HepG2 (cell line): ENCODE measurements at regions not wholly inside any gene's neighbourhood (a gene's known extent, or its start where the extent isn't known, plus 50 kb on each side); places are given as distances from the start of the nearest gene placed in this dataset.

Experiments used
- ATAC-seq: fragments of 200-7000 bp; cut with Tn5 transposase; 3 replicates; pipeline ENCODE4 v1.9.1; 2020; ENCODE audit warnings: mild to moderate bottlenecking, moderate library complexity
- BruUV-seq: library from RNA; stranded (reverse); fragments of 400-500 nt; replicated peaks from 2 replicates; lab custom pipeline; 2021; lab: Mats Ljungman, UMichigan
- CTCF ChIA-PET: fragments of 300-600 bp; formaldehyde crosslinking; extraction: SDS; loops from one replicate; lab custom pipeline; 2021; ENCODE audit warnings: low total read pairs, inconsistent platforms, low intra/inter-chr PET ratio; lab: Yijun Ruan, JAX
- POLR2A ChIA-PET: fragments of 350-600 bp; sonication (Branson Sonifier 250); formaldehyde crosslinking; loops from one replicate; lab custom pipeline; 2020; ENCODE audit warnings: antibody characterized with exemption, inconsistent platforms; lab: Yijun Ruan, JAX
- DNase-seq: peaks from one replicate; pipeline ENCODE4 v3.0.0-alpha.2; 2015; ENCODE audit warnings: low spot score
- FAIRE-seq: peaks from 3 replicates; lab custom pipeline; 2011; peaks lifted over from hg19 to GRCh38; lab: Jason Lieb, UNC
- H2AFZ ChIP-seq: one replicate; pipeline ENCODE4 v1.6.1; 2011; ENCODE audit warnings: low read length, inconsistent platforms
- H3K27ac ChIP-seq: fragments of 300-600 bp; 3 replicates; pipeline ENCODE4 v1.8.0; 2011; ENCODE audit warnings: mixed run types, mild to moderate bottlenecking, mixed read lengths, low read length, inconsistent platforms; ENCODE audit not compliant: insufficient read depth; ENCODE audit errors: extremely low read length
- H3K27me3 ChIP-seq, 2 experiments: fragments of 200-600 bp in 1 of 2; 2 replicates in 1 of 2; 3 replicates in 1 of 2; pipeline versions ENCODE4 v1.6.0 to v1.8.0; 2011; ENCODE audit warnings: low read length in 2 of 2, mild to moderate bottlenecking in 2 of 2, moderate library complexity in 2 of 2, inconsistent platforms in 1 of 2; ENCODE audit not compliant: insufficient read depth in 2 of 2, control insufficient read depth in 1 of 2
- H3K36me3 ChIP-seq, 2 experiments: fragments of 200-600 bp in 1 of 2; replicated peaks in 1 of 2; 2 replicates in 1 of 2; 3 replicates in 1 of 2; pipeline versions ENCODE4 v1.5.1 to v1.8.0; 2011; ENCODE audit warnings: low read length in 2 of 2, inconsistent platforms in 1 of 2; ENCODE audit not compliant: insufficient read depth in 2 of 2, control insufficient read depth in 1 of 2
- H3K4me1 ChIP-seq: 2 replicates; pipeline ENCODE4 v1.5.1; 2012; ENCODE audit warnings: low read length, inconsistent platforms; ENCODE audit not compliant: insufficient read depth
- H3K4me2 ChIP-seq: 2 replicates; pipeline ENCODE4 v1.6.0; 2011; ENCODE audit warnings: low read depth, low read length, inconsistent platforms
- H3K4me3 ChIP-seq, 3 experiments: fragments of 200-600 bp in 1 of 3; sonication (generic), shearing (Covaris generic) in 1 of 3; replicated peaks in 1 of 3; 2 replicates each; pipeline ENCODE4 v1.5.1; 2011 to 2016; ENCODE audit warnings: low read length in 3 of 3, inconsistent platforms in 2 of 3, low read depth in 2 of 3, mild to moderate bottlenecking in 2 of 3, control low read depth in 1 of 3, mixed read lengths in 1 of 3; ENCODE audit not compliant: insufficient read depth in 1 of 3
- H3K79me2 ChIP-seq: one replicate; pipeline ENCODE4 v1.6.1; 2011; ENCODE audit warnings: low read length, inconsistent platforms; ENCODE audit not compliant: insufficient read depth
- H3K9ac ChIP-seq: 2 replicates; pipeline ENCODE4 v1.6.0; 2011; ENCODE audit warnings: mild to moderate bottlenecking, low read depth, low read length, inconsistent platforms; ENCODE audit not compliant: insufficient read depth
- H3K9me3 ChIP-seq: 2 replicates; pipeline ENCODE4 v1.5.1; 2012; ENCODE audit warnings: mild to moderate bottlenecking, low read length
- H4K20me1 ChIP-seq: 2 replicates; pipeline ENCODE4 v1.6.0; 2011; ENCODE audit warnings: inconsistent platforms, mild to moderate bottlenecking, low read length, moderate library complexity; ENCODE audit not compliant: insufficient read depth
- AGO1 ChIP-seq: fragments of 200-400 bp; formaldehyde crosslinking; IDR thresholded peaks from 2 replicates; pipeline ENCODE4 v1.6.1; 2017; ENCODE audit warnings: mild to moderate bottlenecking, low read depth, low read length, moderate library complexity; ENCODE audit not compliant: poor library complexity, severe bottlenecking
- NR2F1 ChIP-seq, 2 experiments: fragments of 450-650 bp in 1 of 2; formaldehyde crosslinking in 1 of 2; IDR thresholded peaks; 2 replicates each; pipeline versions ENCODE4 v1.5.0 to v1.6.1; 2016 to 2020; ENCODE audit warnings: mild to moderate bottlenecking in 1 of 2, missing compliant biosample characterization in 1 of 2, missing genetic modification reagents in 1 of 2, moderate library complexity in 1 of 2
- POLR2AphosphoS2 ChIP-seq: IDR thresholded peaks from 2 replicates; pipeline ENCODE4 v1.6.1; 2011; ENCODE audit warnings: low read depth, low read length, improper control_type of control experiment
- SMAD1 ChIP-seq: sonication (generic); formaldehyde crosslinking; IDR thresholded peaks from 2 replicates; pipeline ENCODE4 v1.4.0; 2020; ENCODE audit warnings: missing genetic modification reagents, low read depth, mild to moderate bottlenecking, borderline replicate concordance
- SOX5 ChIP-seq: IDR thresholded peaks from 2 replicates; pipeline ENCODE4 v1.6.1; 2016; ENCODE audit warnings: borderline replicate concordance
- TGIF2 ChIP-seq: IDR thresholded peaks from 2 replicates; pipeline ENCODE4 v1.6.1; 2016; ENCODE audit warnings: control low read depth, missing compliant biosample characterization
- U2AF2 ChIP-seq: fragments of 200-400 bp; formaldehyde crosslinking; IDR thresholded peaks from 2 replicates; pipeline ENCODE4 v1.6.1; 2017; ENCODE audit warnings: low read depth, mild to moderate bottlenecking, low read length
- ZMYM4 ChIP-seq: sonication (generic); formaldehyde crosslinking; IDR thresholded peaks from 2 replicates; pipeline ENCODE4 v1.8.1; 2023; ENCODE audit warnings: mild to moderate bottlenecking, missing genetic modification reagents
- ZNF44 ChIP-seq: sonication (generic); formaldehyde crosslinking; IDR thresholded peaks from 2 replicates; pipeline ENCODE4 v1.5.1; 2020; ENCODE audit warnings: mild to moderate bottlenecking, missing genetic modification reagents
- ZNF839 ChIP-seq: sonication (generic); formaldehyde crosslinking; IDR thresholded peaks from 2 replicates; pipeline ENCODE4 v1.4.0; 2020; ENCODE audit warnings: missing genetic modification reagents, mild to moderate bottlenecking, borderline replicate concordance
- WGBS: methylation state at CpG from one replicate; pipeline ENCODE4 v1.1.6; 2017; ENCODE audit warnings: low lambda C conversion rate; 5-methylcytosine and 5-hydroxymethylcytosine counted together
- in situ Hi-C: cut with HindIII; loops from 2 replicates; pipeline ENCODE4 v1.10.0; 2017; ENCODE audit warnings: low pct_unique_long_range_greater_than_20kb; ENCODE audit not compliant: extremely low pct_ligation_motif_present
- intact Hi-C: fragments of 100-400 bp; cut with micrococcal nuclease; formaldehyde crosslinking; loops from one replicate; pipeline ENCODE4 v1.10.0; 2022; ENCODE audit not compliant: unreplicated experiment
- TF ChIP-seq, protein P1 (sequence below): sonication (generic); formaldehyde crosslinking; IDR thresholded peaks from 2 replicates; pipeline ENCODE4 v1.4.0; 2020; ENCODE audit warnings: missing genetic modification reagents, borderline replicate concordance
- TF ChIP-seq, protein P2 (sequence below): sonication (generic); formaldehyde crosslinking; IDR thresholded peaks from 2 replicates; pipeline ENCODE4 v1.8.1; 2023; ENCODE audit warnings: mild to moderate bottlenecking, moderate library complexity, missing genetic modification reagents
- TF ChIP-seq, protein P3 (sequence below): sonication (generic); formaldehyde crosslinking; IDR thresholded peaks from 2 replicates; pipeline ENCODE4 v1.4.0; 2020; ENCODE audit warnings: mild to moderate bottlenecking, missing genetic modification reagents, borderline replicate concordance
- TF ChIP-seq, protein P4 (sequence below), 2 experiments: fragments of 450-650 bp in 1 of 2; sonication (generic) in 1 of 2; formaldehyde crosslinking; IDR thresholded peaks; 2 replicates each; pipeline versions ENCODE4 v1.5.0 to v1.8.0; 2020 to 2022; ENCODE audit warnings: mild to moderate bottlenecking in 1 of 2, missing genetic modification reagents in 1 of 2

DNA sequence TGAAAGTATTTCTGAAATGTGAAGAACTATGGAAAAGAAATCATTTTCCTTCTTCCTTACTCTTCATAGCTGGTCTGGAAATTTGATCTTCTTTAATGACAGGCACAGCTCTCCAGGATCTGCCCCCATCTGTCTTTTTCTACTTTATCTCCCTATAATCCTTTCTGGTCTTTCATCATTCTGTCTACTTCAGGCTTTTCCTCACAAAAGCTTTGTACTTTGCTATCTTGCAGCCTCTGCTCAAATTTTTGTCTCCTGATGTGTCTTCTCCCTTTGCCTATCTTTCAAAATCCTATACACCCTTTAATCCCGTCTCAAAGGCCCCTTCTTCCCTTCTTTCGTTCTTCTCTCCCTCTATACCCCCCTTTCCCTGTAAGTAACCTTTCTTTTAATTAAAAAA is 114.9 kb upstream of the ATP10B start (continued):
- no peak for TF ChIP-seq U2AF2
- TF ChIP-seq AGO1 = no peak
- no peak for TF ChIP-seq ZNF44 (CRISPR knock-in tag)
- TF ChIP-seq, protein P1, sequence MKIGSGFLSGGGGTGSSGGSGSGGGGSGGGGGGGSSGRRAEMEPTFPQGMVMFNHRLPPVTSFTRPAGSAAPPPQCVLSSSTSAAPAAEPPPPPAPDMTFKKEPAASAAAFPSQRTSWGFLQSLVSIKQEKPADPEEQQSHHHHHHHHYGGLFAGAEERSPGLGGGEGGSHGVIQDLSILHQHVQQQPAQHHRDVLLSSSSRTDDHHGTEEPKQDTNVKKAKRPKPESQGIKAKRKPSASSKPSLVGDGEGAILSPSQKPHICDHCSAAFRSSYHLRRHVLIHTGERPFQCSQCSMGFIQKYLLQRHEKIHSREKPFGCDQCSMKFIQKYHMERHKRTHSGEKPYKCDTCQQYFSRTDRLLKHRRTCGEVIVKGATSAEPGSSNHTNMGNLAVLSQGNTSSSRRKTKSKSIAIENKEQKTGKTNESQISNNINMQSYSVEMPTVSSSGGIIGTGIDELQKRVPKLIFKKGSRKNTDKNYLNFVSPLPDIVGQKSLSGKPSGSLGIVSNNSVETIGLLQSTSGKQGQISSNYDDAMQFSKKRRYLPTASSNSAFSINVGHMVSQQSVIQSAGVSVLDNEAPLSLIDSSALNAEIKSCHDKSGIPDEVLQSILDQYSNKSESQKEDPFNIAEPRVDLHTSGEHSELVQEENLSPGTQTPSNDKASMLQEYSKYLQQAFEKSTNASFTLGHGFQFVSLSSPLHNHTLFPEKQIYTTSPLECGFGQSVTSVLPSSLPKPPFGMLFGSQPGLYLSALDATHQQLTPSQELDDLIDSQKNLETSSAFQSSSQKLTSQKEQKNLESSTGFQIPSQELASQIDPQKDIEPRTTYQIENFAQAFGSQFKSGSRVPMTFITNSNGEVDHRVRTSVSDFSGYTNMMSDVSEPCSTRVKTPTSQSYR = no peak
- TF ChIP-seq ZMYM4 (CRISPR knock-in tag) = no peak
- TF ChIP-seq, protein P2, sequence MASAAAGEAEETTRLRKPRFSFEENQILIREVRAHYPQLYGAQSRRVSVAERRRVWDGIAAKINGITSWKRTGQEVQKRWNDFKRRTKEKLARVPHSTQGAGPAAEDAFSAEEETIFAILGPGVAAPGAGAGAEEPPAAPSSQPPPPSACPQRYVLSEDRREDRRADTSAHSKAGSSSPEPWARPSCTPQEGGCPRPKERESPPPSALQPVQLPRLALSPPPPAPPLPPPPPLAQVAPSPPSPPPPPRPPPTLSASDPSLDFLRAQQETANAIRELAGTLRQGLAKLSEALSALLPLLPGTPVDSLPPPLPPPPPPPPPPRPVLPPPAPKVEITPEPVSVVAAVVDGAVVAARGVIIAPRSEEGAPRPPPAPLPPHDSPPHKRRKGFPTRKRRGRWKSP = no peak

DNA sequence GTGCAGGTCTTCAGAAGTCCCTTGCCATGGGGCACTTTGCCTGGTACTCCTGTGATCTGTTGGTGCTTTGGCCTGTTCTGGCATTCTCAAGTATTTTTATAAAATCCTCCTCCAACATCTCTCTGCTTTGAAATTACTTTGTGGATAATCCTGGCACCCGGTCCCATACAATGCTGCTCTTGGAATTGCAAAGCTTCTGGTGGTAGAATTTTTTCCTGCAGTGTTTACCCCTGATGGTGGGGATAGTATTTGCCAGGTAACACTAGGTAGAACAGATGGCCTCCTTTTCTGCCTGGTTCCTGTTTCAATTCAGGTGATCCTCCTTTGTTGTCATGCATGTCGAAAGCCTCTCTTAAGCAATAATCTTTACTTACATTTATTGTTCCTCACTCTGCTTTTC is 109.8 kb upstream of the ATP10B start:
- H3K79me2 ChIP-seq = no peaks in the 10 kb centered on the region
- in situ Hi-C loops (no loop called here), intact Hi-C loops (no loop called here)
- ChIA-PET POLR2A (no interaction called here), CTCF (no interaction called here)
- no peak overlapping the region for H3K9ac ChIP-seq
- no TSS peak for BruUV-seq
- ATAC-seq (no peak), DNase-seq (no peak), FAIRE-seq (no peak)
- WGBS = 48% methylated on average over 2 of the region's 2 CpGs
- H3K27ac ChIP-seq = no peak overlapping the region
- H3K4me3 ChIP-seq = no peak overlapping the region
- H4K20me1 ChIP-seq = no peaks in the 10 kb centered on the region
- no peak overlapping the region for H2AFZ ChIP-seq
- H3K4me2 ChIP-seq = no peak overlapping the region
- no peaks in the 10 kb centered on the region for H3K27me3 ChIP-seq
- H3K9me3 ChIP-seq = no peaks in the 10 kb centered on the region
- H3K36me3 ChIP-seq = no peaks in the 10 kb centered on the region
- peaks cover 11% of the 10 kb centered on the region; the same call in 1 of the 2 replicates for H3K4me1 ChIP-seq
- TF ChIP-seq, protein P3, sequence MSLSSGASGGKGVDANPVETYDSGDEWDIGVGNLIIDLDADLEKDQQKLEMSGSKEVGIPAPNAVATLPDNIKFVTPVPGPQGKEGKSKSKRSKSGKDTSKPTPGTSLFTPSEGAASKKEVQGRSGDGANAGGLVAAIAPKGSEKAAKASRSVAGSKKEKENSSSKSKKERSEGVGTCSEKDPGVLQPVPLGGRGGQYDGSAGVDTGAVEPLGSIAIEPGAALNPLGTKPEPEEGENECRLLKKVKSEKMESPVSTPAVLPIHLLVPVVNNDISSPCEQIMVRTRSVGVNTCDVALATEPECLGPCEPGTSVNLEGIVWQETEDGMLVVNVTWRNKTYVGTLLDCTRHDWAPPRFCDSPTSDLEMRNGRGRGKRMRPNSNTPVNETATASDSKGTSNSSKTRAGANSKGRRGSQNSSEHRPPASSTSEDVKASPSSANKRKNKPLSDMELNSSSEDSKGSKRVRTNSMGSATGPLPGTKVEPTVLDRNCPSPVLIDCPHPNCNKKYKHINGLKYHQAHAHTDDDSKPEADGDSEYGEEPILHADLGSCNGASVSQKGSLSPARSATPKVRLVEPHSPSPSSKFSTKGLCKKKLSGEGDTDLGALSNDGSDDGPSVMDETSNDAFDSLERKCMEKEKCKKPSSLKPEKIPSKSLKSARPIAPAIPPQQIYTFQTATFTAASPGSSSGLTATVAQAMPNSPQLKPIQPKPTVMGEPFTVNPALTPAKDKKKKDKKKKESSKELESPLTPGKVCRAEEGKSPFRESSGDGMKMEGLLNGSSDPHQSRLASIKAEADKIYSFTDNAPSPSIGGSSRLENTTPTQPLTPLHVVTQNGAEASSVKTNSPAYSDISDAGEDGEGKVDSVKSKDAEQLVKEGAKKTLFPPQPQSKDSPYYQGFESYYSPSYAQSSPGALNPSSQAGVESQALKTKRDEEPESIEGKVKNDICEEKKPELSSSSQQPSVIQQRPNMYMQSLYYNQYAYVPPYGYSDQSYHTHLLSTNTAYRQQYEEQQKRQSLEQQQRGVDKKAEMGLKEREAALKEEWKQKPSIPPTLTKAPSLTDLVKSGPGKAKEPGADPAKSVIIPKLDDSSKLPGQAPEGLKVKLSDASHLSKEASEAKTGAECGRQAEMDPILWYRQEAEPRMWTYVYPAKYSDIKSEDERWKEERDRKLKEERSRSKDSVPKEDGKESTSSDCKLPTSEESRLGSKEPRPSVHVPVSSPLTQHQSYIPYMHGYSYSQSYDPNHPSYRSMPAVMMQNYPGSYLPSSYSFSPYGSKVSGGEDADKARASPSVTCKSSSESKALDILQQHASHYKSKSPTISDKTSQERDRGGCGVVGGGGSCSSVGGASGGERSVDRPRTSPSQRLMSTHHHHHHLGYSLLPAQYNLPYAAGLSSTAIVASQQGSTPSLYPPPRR = no peak
- TF ChIP-seq SMAD1 (no peak), POLR2AphosphoS2 (no peak), ZNF839 (CRISPR knock-in tag) (no peak), NR2F1 (CRISPR knock-in tag; IDR thresholded peaks at IDR 0.05) (no peak), SOX5 (CRISPR knock-in tag) (no peak), TGIF2 (CRISPR knock-in tag) (no peak)
- TF ChIP-seq, protein P4, sequence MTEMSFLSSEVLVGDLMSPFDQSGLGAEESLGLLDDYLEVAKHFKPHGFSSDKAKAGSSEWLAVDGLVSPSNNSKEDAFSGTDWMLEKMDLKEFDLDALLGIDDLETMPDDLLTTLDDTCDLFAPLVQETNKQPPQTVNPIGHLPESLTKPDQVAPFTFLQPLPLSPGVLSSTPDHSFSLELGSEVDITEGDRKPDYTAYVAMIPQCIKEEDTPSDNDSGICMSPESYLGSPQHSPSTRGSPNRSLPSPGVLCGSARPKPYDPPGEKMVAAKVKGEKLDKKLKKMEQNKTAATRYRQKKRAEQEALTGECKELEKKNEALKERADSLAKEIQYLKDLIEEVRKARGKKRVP (CRISPR knock-in tag; IDR thresholded peaks at IDR 0.05) = no peak
